OCI-LY7 (cell line): ENCODE measurements at regions not wholly inside any gene's neighbourhood (a gene's known extent, or its start where the extent isn't known, plus 50 kb on each side); places are given as distances from the start of the nearest gene placed in this dataset.

ENCODE experiments used
- EZH2phosphoT487 ChIP-seq: fragments of 200-600 bp; sonication (generic); IDR thresholded peaks from 2 replicates; pipeline ENCODE4 v1.6.1; 2018; ENCODE audit warnings: low read depth, borderline replicate concordance, mild to moderate bottlenecking, mixed run types, antibody characterized with exemption, low read length, moderate library complexity, mixed read lengths
- TF ChIP-seq, protein P1 (sequence below): fragments of 200-600 bp; sonication (generic); conservative IDR thresholded peaks from 2 replicates; pipeline ENCODE4 v1.5.1; 2014; ENCODE audit warnings: mild to moderate bottlenecking, antibody characterized with exemption, low read length, moderate library complexity, mixed read lengths

- TF ChIP-seq, protein P1, sequence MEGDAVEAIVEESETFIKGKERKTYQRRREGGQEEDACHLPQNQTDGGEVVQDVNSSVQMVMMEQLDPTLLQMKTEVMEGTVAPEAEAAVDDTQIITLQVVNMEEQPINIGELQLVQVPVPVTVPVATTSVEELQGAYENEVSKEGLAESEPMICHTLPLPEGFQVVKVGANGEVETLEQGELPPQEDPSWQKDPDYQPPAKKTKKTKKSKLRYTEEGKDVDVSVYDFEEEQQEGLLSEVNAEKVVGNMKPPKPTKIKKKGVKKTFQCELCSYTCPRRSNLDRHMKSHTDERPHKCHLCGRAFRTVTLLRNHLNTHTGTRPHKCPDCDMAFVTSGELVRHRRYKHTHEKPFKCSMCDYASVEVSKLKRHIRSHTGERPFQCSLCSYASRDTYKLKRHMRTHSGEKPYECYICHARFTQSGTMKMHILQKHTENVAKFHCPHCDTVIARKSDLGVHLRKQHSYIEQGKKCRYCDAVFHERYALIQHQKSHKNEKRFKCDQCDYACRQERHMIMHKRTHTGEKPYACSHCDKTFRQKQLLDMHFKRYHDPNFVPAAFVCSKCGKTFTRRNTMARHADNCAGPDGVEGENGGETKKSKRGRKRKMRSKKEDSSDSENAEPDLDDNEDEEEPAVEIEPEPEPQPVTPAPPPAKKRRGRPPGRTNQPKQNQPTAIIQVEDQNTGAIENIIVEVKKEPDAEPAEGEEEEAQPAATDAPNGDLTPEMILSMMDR = no peak
- TF ChIP-seq EZH2phosphoT487 = no peak
Observed at GRCh38 chr2:144941743-144942488, 422.0 kb upstream of the ZEB2 start.
